ENCODE measurements at regions not wholly inside any gene's neighbourhood (a gene's known extent, or its start where the extent isn't known, plus 50 kb on each side); places are given as distances from the start of the nearest gene placed in this dataset.

- TF ChIP-seq PRDM15 (CRISPR knock-in tag; IDR thresholded peaks at IDR 0.05) (no peak), RB1 (IDR thresholded peaks at IDR 0.05; ENCODE audit: borderline replicate concordance) (no peak), FOXK2 (IDR thresholded peaks at IDR 0.05) (no peak)
These were observed 189.0 kb upstream of the DAB1 start (continued) for GRCh38 chr1:57612833-57613232.

DNA sequence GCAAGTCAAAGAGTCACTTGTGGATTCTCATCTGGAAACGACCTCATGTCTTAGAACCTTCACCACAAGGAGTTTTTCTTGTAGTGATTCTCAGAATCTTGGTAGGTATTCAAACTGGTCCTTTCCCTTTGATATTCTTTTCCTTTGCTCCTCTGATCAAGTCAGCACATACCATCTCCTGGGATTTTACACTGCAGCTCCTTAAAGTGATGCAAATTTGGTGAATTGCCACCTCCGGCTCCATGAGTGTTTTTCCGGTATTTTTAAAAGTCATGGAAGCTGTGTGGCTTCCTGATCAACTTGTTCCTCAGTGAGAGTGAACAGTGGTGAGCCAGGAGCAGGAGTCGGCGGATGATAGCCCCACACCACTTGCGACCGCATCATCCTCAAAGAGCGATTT is 182.1 kb upstream of the DAB1 start:
- SMC1A ChIA-PET (ENCODE audit: uncharacterized antibody, unreplicated experiment) = no interaction called here
- Histone ChIP-seq H2AFZ (ENCODE audit: control insufficient read depth, low read depth, low read length) (no peak overlapping the region), H3K79me2 (ENCODE audit: control insufficient read depth, insufficient read depth, low read length) (no peaks in the 10 kb centered on the region)
- TF ChIP-seq, protein P1, sequence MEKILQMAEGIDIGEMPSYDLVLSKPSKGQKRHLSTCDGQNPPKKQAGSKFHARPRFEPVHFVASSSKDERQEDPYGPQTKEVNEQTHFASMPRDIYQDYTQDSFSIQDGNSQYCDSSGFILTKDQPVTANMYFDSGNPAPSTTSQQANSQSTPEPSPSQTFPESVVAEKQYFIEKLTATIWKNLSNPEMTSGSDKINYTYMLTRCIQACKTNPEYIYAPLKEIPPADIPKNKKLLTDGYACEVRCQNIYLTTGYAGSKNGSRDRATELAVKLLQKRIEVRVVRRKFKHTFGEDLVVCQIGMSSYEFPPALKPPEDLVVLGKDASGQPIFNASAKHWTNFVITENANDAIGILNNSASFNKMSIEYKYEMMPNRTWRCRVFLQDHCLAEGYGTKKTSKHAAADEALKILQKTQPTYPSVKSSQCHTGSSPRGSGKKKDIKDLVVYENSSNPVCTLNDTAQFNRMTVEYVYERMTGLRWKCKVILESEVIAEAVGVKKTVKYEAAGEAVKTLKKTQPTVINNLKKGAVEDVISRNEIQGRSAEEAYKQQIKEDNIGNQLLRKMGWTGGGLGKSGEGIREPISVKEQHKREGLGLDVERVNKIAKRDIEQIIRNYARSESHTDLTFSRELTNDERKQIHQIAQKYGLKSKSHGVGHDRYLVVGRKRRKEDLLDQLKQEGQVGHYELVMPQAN (conservative IDR thresholded peaks at IDR 0.05) = no peak
- TF ChIP-seq STAT3 (IDR thresholded peaks at IDR 0.05; ENCODE audit: low read depth, low read length) (no peak), MEF2A (IDR thresholded peaks at IDR 0.05; ENCODE audit: insufficient read depth, low read depth, low read length) (no peak), SMAD5 (IDR thresholded peaks at IDR 0.05; ENCODE audit: low read depth) (no peak)
- TF ChIP-seq, protein P2, sequence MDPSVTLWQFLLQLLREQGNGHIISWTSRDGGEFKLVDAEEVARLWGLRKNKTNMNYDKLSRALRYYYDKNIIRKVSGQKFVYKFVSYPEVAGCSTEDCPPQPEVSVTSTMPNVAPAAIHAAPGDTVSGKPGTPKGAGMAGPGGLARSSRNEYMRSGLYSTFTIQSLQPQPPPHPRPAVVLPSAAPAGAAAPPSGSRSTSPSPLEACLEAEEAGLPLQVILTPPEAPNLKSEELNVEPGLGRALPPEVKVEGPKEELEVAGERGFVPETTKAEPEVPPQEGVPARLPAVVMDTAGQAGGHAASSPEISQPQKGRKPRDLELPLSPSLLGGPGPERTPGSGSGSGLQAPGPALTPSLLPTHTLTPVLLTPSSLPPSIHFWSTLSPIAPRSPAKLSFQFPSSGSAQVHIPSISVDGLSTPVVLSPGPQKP (IDR thresholded peaks at IDR 0.05; ENCODE audit: low read depth, low read length) = no peak
- TF ChIP-seq, protein P3, sequence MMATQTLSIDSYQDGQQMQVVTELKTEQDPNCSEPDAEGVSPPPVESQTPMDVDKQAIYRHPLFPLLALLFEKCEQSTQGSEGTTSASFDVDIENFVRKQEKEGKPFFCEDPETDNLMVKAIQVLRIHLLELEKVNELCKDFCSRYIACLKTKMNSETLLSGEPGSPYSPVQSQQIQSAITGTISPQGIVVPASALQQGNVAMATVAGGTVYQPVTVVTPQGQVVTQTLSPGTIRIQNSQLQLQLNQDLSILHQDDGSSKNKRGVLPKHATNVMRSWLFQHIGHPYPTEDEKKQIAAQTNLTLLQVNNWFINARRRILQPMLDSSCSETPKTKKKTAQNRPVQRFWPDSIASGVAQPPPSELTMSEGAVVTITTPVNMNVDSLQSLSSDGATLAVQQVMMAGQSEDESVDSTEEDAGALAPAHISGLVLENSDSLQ (IDR thresholded peaks at IDR 0.05) = no peak
- TF ChIP-seq, protein P4, sequence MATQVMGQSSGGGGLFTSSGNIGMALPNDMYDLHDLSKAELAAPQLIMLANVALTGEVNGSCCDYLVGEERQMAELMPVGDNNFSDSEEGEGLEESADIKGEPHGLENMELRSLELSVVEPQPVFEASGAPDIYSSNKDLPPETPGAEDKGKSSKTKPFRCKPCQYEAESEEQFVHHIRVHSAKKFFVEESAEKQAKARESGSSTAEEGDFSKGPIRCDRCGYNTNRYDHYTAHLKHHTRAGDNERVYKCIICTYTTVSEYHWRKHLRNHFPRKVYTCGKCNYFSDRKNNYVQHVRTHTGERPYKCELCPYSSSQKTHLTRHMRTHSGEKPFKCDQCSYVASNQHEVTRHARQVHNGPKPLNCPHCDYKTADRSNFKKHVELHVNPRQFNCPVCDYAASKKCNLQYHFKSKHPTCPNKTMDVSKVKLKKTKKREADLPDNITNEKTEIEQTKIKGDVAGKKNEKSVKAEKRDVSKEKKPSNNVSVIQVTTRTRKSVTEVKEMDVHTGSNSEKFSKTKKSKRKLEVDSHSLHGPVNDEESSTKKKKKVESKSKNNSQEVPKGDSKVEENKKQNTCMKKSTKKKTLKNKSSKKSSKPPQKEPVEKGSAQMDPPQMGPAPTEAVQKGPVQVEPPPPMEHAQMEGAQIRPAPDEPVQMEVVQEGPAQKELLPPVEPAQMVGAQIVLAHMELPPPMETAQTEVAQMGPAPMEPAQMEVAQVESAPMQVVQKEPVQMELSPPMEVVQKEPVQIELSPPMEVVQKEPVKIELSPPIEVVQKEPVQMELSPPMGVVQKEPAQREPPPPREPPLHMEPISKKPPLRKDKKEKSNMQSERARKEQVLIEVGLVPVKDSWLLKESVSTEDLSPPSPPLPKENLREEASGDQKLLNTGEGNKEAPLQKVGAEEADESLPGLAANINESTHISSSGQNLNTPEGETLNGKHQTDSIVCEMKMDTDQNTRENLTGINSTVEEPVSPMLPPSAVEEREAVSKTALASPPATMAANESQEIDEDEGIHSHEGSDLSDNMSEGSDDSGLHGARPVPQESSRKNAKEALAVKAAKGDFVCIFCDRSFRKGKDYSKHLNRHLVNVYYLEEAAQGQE (IDR thresholded peaks at IDR 0.05; ENCODE audit: low read depth, low read length) = no peak

More for the DNA sequence above, 182.1 kb upstream of the DAB1 start:
- Histone ChIP-seq H4K20me1 (ENCODE audit: control insufficient read depth, insufficient read depth) (no peaks in the 10 kb centered on the region), H3K36me3 (ENCODE audit: control insufficient read depth in 2 of 2, insufficient read depth in 2 of 2, low read length in 1 of 2) (no peaks in the 10 kb centered on the region), H3K4me1 (ENCODE audit: control insufficient read depth, insufficient read depth, low read length) (no peaks in the 10 kb centered on the region), H3K27ac (ENCODE audit: control insufficient read depth, insufficient read depth) (no peak overlapping the region), H3K9ac (ENCODE audit: control insufficient read depth, insufficient read depth, low read length) (no peak overlapping the region), H3K4me3 (no peak overlapping the region), H3K9me3 (replicated peaks; ENCODE audit: control insufficient read depth, insufficient read depth, low read length) (no peaks in the 10 kb centered on the region), H3K27me3 (replicated peaks in 1 of 2; ENCODE audit: control insufficient read depth in 2 of 2, insufficient read depth in 2 of 2, low read length in 1 of 2) (no peaks in the 10 kb centered on the region), H3K4me2 (ENCODE audit: control insufficient read depth, insufficient read depth) (no peak overlapping the region)
- intact Hi-C loops (cut with micrococcal nuclease; ENCODE audit: unreplicated experiment) (no loop called here), in situ Hi-C loops (cut with MboI) (no loop called here)
- ATAC-seq (no peak), FAIRE-seq (no peak), DNase-seq (ENCODE audit: low read depth, low spot score) (no peak)
- 76% methylated on average over 8 of the region's 8 CpGs for WGBS (ENCODE audit: insufficient coverage, insufficient replicate concordance, low lambda C conversion rate, missing lambda C conversion rate)
- POLR2A ChIA-PET = no interaction called here
- CTCF ChIA-PET = no interaction called here
- BruUV-seq (replicated peaks) = no TSS peak
- RAD21 ChIA-PET (ENCODE audit: unreplicated experiment) = no interaction called here

All from GM12878 (cell line).